Panc1 (cell line): ENCODE measurements at regions not wholly inside any gene's neighbourhood (a gene's known extent, or its start where the extent isn't known, plus 50 kb on each side); places are given as distances from the start of the nearest gene placed in this dataset.

Source experiments
- ATAC-seq: fragments of 200-7000 bp; cut with Tn5 transposase; 2 replicates; pipeline ENCODE4 v1.9.1; 2020; ENCODE audit warnings: mild to moderate bottlenecking, moderate library complexity
- BruUV-seq: library from RNA; stranded (reverse); fragments of 400-500 nt; replicated peaks from 2 replicates; lab custom pipeline; 2021; lab: Mats Ljungman, UMichigan
- CTCF ChIA-PET: fragments of 300-600 bp; sonication (Branson Sonifier 250); formaldehyde crosslinking; loops from one replicate; lab custom pipeline; 2022; ENCODE audit warnings: antibody characterized with exemption; lab: Charles Lee
- POLR2A ChIA-PET: fragments of 300-600 bp; sonication (Branson Sonifier 250); formaldehyde crosslinking; loops from one replicate; lab custom pipeline; 2022; ENCODE audit warnings: antibody characterized with exemption; lab: Charles Lee
- DNase-seq: peaks from one replicate; pipeline ENCODE4 v3.0.0-alpha.2; 2010; ENCODE audit warnings: low read depth, low spot score
- H3K27ac ChIP-seq: 2 replicates; pipeline ENCODE4 v1.5.1; 2011; ENCODE audit warnings: mild to moderate bottlenecking, low read length, inconsistent platforms
- H3K27me3 ChIP-seq: fragments of 200-500 bp; sonication (Bioruptor generic); 2 replicates; pipeline ENCODE4 v1.6.0; 2014; ENCODE audit warnings: low read length, inconsistent platforms; ENCODE audit not compliant: control insufficient read depth, insufficient read depth
- H3K36me3 ChIP-seq: fragments of 200-500 bp; sonication (Bioruptor generic); 2 replicates; pipeline ENCODE4 v1.5.1; 2014; ENCODE audit warnings: inconsistent platforms, mild to moderate bottlenecking, low read length, moderate library complexity; ENCODE audit not compliant: control insufficient read depth, insufficient read depth
- H3K4me1 ChIP-seq: 2 replicates; pipeline ENCODE4 v1.5.1; 2011; ENCODE audit warnings: inconsistent platforms, mild to moderate bottlenecking, low read length, moderate library complexity; ENCODE audit not compliant: control insufficient read depth, insufficient read depth
- H3K4me3 ChIP-seq, 2 experiments: 2 replicates each; pipeline ENCODE4 v1.5.1; 2011 to 2012; ENCODE audit warnings: low read depth in 2 of 2, low read length in 2 of 2, mild to moderate bottlenecking in 2 of 2, inconsistent platforms in 1 of 2, moderate library complexity in 1 of 2
- H3K9me3 ChIP-seq: fragments of 200-500 bp; sonication (Bioruptor generic); 2 replicates; pipeline ENCODE4 v1.5.1; 2014; ENCODE audit warnings: low read depth, mild to moderate bottlenecking, inconsistent platforms, low read length, moderate library complexity; ENCODE audit not compliant: control insufficient read depth, insufficient read depth
- POLR2AphosphoS5 ChIP-seq: IDR thresholded peaks from 2 replicates; pipeline ENCODE4 v1.6.1; 2012; ENCODE audit warnings: mild to moderate bottlenecking, low read depth, low read length, moderate library complexity
- SIN3A ChIP-seq: IDR thresholded peaks from 2 replicates; pipeline ENCODE4 v1.6.1; 2012; ENCODE audit warnings: low read depth, mild to moderate bottlenecking, low read length, moderate library complexity, borderline replicate concordance; ENCODE audit not compliant: insufficient read depth
- TCF7L2 ChIP-seq: IDR thresholded peaks from 2 replicates; pipeline ENCODE4 v1.6.1; 2011; ENCODE audit warnings: mild to moderate bottlenecking, low read depth, low read length, inconsistent platforms
- in situ Hi-C: cut with HindIII; loops from 2 replicates; pipeline ENCODE4 v1.10.0; 2016; ENCODE audit warnings: low sequenced_read_pairs, low pct_unique_long_range_greater_than_20kb
- intact Hi-C: fragments of 100-400 bp; cut with micrococcal nuclease; formaldehyde crosslinking; loops from one replicate; pipeline ENCODE4 v1.10.0; 2022; ENCODE audit not compliant: unreplicated experiment
- TF ChIP-seq, protein P1 (sequence below), 2 experiments: IDR thresholded peaks; 2 replicates each; pipeline ENCODE4 v1.6.1; 2011 to 2012; ENCODE audit warnings: low read depth in 2 of 2, control low read depth in 1 of 2, low read length in 1 of 2, mild to moderate bottlenecking in 1 of 2, moderate library complexity in 1 of 2; ENCODE audit not compliant: insufficient read depth in 1 of 2
- TF ChIP-seq, protein P2 (sequence below): fragments of 450-650 bp; IDR thresholded peaks from 2 replicates; pipeline ENCODE4 v1.5.1; 2017; ENCODE audit warnings: mild to moderate bottlenecking

DNA sequence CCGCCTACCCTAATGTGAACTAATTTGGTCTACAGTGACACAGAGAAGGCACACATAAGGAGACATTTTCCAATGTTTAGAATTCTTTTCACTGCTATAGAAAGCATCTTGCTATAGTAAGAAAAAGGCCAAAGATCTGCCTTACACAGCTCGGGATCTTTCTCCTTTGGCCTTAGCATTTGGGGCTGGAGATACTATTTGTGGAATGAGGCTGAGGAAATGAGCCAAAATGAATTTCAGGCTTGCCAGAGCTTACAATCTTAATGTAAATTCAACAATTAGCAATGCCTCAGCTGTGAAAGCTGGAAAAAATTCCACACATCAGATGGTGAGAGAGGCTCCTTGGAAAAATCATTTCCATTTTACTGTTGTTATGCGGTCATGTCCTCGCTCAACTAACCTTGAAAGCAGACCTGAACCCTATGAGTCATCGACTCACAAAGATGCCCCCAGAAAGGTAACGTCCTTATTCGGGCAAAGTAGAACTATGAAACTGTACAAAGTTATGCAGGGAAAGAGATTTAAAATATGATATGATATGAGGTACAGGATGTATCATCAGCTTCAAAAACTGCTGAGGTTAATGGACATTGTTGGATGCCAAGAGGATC, 324.5 kb upstream of the NBEA start:
- no TSS peak for BruUV-seq
- POLR2A ChIA-PET: no interaction called here

DNA sequence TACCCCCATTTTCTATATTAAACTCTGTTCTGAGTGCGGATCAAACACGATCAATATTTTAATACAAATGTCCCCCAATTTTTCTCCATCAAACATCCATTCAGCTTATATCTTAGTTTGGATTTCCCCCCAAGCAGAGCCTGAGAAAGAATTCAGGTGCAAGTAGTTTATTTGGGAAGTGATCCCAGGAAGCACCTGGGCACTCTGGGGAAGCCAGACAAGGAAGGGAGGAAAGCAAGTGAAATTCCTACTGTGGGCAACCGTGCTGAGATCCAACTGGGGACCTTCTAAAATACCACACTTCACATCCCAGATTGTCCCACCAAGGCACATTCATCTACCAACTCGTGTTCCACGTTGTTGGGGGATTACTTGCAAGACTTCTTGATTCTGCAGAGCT, 323.4 kb upstream of the NBEA start:
- CTCF ChIA-PET: no interaction called here

More for the DNA sequence above, 324.5 kb upstream of the NBEA start:
- ATAC-seq (no peak), DNase-seq (no peak)
- CTCF ChIA-PET: interaction anchor here (0.8 kb wide), 1 partner anchor 321 kb away, joined by 3 read pairs; no protein-coding TSS in a partner anchor
- Histone ChIP-seq H3K27me3 (no peaks in the 10 kb centered on the region), H3K27ac (no peak overlapping the region), H3K9me3 (no peaks in the 10 kb centered on the region), H3K4me3 (no peak overlapping the region), H3K36me3 (no peaks in the 10 kb centered on the region), H3K4me1 (no peaks in the 10 kb centered on the region)
- in situ Hi-C loops (no loop called here), intact Hi-C loops (loop anchor here (2.0 kb wide), 1 partner anchor 21 kb away; no protein-coding TSS in a partner anchor)
- TF ChIP-seq SIN3A: no peak

More for the DNA sequence above, 323.4 kb upstream of the NBEA start:
- Histone ChIP-seq H3K27ac (no peak overlapping the region), H3K4me1 (no peaks in the 10 kb centered on the region), H3K36me3 (no peaks in the 10 kb centered on the region), H3K9me3 (no peaks in the 10 kb centered on the region), H3K27me3 (no peaks in the 10 kb centered on the region), H3K4me3 (no peak overlapping the region)
- DNase-seq: no peak
- TF ChIP-seq SIN3A: no peak
- TF ChIP-seq, protein P1, sequence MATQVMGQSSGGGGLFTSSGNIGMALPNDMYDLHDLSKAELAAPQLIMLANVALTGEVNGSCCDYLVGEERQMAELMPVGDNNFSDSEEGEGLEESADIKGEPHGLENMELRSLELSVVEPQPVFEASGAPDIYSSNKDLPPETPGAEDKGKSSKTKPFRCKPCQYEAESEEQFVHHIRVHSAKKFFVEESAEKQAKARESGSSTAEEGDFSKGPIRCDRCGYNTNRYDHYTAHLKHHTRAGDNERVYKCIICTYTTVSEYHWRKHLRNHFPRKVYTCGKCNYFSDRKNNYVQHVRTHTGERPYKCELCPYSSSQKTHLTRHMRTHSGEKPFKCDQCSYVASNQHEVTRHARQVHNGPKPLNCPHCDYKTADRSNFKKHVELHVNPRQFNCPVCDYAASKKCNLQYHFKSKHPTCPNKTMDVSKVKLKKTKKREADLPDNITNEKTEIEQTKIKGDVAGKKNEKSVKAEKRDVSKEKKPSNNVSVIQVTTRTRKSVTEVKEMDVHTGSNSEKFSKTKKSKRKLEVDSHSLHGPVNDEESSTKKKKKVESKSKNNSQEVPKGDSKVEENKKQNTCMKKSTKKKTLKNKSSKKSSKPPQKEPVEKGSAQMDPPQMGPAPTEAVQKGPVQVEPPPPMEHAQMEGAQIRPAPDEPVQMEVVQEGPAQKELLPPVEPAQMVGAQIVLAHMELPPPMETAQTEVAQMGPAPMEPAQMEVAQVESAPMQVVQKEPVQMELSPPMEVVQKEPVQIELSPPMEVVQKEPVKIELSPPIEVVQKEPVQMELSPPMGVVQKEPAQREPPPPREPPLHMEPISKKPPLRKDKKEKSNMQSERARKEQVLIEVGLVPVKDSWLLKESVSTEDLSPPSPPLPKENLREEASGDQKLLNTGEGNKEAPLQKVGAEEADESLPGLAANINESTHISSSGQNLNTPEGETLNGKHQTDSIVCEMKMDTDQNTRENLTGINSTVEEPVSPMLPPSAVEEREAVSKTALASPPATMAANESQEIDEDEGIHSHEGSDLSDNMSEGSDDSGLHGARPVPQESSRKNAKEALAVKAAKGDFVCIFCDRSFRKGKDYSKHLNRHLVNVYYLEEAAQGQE (IDR thresholded peaks at IDR 0.05; ENCODE audit: insufficient read depth in 1 of 2, low read depth in 2 of 2, low read length in 1 of 2): no peak
- TF ChIP-seq, protein P2, sequence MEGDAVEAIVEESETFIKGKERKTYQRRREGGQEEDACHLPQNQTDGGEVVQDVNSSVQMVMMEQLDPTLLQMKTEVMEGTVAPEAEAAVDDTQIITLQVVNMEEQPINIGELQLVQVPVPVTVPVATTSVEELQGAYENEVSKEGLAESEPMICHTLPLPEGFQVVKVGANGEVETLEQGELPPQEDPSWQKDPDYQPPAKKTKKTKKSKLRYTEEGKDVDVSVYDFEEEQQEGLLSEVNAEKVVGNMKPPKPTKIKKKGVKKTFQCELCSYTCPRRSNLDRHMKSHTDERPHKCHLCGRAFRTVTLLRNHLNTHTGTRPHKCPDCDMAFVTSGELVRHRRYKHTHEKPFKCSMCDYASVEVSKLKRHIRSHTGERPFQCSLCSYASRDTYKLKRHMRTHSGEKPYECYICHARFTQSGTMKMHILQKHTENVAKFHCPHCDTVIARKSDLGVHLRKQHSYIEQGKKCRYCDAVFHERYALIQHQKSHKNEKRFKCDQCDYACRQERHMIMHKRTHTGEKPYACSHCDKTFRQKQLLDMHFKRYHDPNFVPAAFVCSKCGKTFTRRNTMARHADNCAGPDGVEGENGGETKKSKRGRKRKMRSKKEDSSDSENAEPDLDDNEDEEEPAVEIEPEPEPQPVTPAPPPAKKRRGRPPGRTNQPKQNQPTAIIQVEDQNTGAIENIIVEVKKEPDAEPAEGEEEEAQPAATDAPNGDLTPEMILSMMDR: no peak
- no peak for TF ChIP-seq TCF7L2
- TF ChIP-seq POLR2AphosphoS5: no peak
- in situ Hi-C loops (no loop called here), intact Hi-C loops (no loop called here)
- no TSS peak for BruUV-seq
- ATAC-seq: no peak
- POLR2A ChIA-PET: no interaction called here
